ENCODE measurements at regions not wholly inside any gene's neighbourhood (a gene's known extent, or its start where the extent isn't known, plus 50 kb on each side); places are given as distances from the start of the nearest gene placed in this dataset.

GRCh38 chr2:45337481-45337880, 273.6 kb downstream of the SRBD1 start:
- H3K36me3 Mint-ChIP-seq (ENCODE audit: low read depth) = no peaks in the 10 kb centered on the region
- intact Hi-C loops (cut with micrococcal nuclease) = no loop called here
- no peaks in the 10 kb centered on the region for H3K27me3 Mint-ChIP-seq (ENCODE audit: low read depth)
- no peaks in the 10 kb centered on the region for H3K4me1 Mint-ChIP-seq (ENCODE audit: low read depth)
- H3K27ac Mint-ChIP-seq = no peak overlapping the region
- no peak overlapping the region for H3K4me3 Mint-ChIP-seq (ENCODE audit: low read depth)
- H3K9me3 Mint-ChIP-seq = no peaks in the 10 kb centered on the region
- no peak for DNase-seq (ENCODE audit: low spot score)

GRCh38 chr2:45334205-45334604, 276.9 kb downstream of the SRBD1 start:
- no peak for DNase-seq (ENCODE audit: low spot score)
- no peaks in the 10 kb centered on the region for H3K9me3 Mint-ChIP-seq
- H3K4me1 Mint-ChIP-seq (ENCODE audit: low read depth) = no peaks in the 10 kb centered on the region
- H3K27ac Mint-ChIP-seq = no peak overlapping the region
- H3K4me3 Mint-ChIP-seq (ENCODE audit: low read depth) = no peak overlapping the region
- H3K36me3 Mint-ChIP-seq (ENCODE audit: low read depth) = no peaks in the 10 kb centered on the region
- no peaks in the 10 kb centered on the region for H3K27me3 Mint-ChIP-seq (ENCODE audit: low read depth)
- intact Hi-C loops (cut with micrococcal nuclease) = no loop called here

GRCh38 chr2:45332567-45332966, 278.5 kb downstream of the SRBD1 start:
- Mint-ChIP-seq H3K27ac (no peak overlapping the region), H3K9me3 (no peaks in the 10 kb centered on the region), H3K4me3 (ENCODE audit: low read depth) (no peak overlapping the region), H3K36me3 (ENCODE audit: low read depth) (no peaks in the 10 kb centered on the region), H3K27me3 (ENCODE audit: low read depth) (peaks cover 1% of the 10 kb centered on the region), H3K4me1 (ENCODE audit: low read depth) (no peaks in the 10 kb centered on the region)
- intact Hi-C loops (cut with micrococcal nuclease) = no loop called here
- DNase-seq (ENCODE audit: low spot score) = no peak

- no peak overlapping the region for H3K27ac Mint-ChIP-seq
- DNase-seq (ENCODE audit: low spot score) = no peak
- H3K4me3 Mint-ChIP-seq (ENCODE audit: low read depth) = no peak overlapping the region
- no peaks in the 10 kb centered on the region for H3K4me1 Mint-ChIP-seq (ENCODE audit: low read depth)
- no peaks in the 10 kb centered on the region for H3K36me3 Mint-ChIP-seq (ENCODE audit: low read depth)
- H3K27me3 Mint-ChIP-seq (ENCODE audit: low read depth) = peaks cover 5% of the 10 kb centered on the region
- H3K9me3 Mint-ChIP-seq = no peaks in the 10 kb centered on the region
- intact Hi-C loops (cut with micrococcal nuclease) = no loop called here
Measured at GRCh38 chr2:45332094-45332493, 279.0 kb downstream of the SRBD1 start.

GRCh38 chr2:45331410-45331786, 279.7 kb downstream of the SRBD1 start:
- no peaks in the 10 kb centered on the region for H3K9me3 Mint-ChIP-seq
- H3K4me1 Mint-ChIP-seq (ENCODE audit: low read depth) = no peaks in the 10 kb centered on the region
- no peak for DNase-seq (ENCODE audit: low spot score)
- H3K27ac Mint-ChIP-seq = no peak overlapping the region
- no peak overlapping the region for H3K4me3 Mint-ChIP-seq (ENCODE audit: low read depth)
- no peaks in the 10 kb centered on the region for H3K36me3 Mint-ChIP-seq (ENCODE audit: low read depth)
- intact Hi-C loops (cut with micrococcal nuclease) = no loop called here
- H3K27me3 Mint-ChIP-seq (ENCODE audit: low read depth) = peaks cover 8% of the 10 kb centered on the region

GRCh38 chr2:45330637-45331409, 280.2 kb downstream of the SRBD1 start:
- Mint-ChIP-seq H3K27me3 (ENCODE audit: low read depth) (peaks cover 9% of the 10 kb centered on the region), H3K9me3 (no peaks in the 10 kb centered on the region), H3K36me3 (ENCODE audit: low read depth) (no peaks in the 10 kb centered on the region), H3K27ac (no peak overlapping the region), H3K4me3 (ENCODE audit: low read depth) (no peak overlapping the region), H3K4me1 (ENCODE audit: low read depth) (no peaks in the 10 kb centered on the region)
- DNase-seq (ENCODE audit: low spot score) = no peak
- intact Hi-C loops (cut with micrococcal nuclease) = no loop called here

- Mint-ChIP-seq H3K9me3 (no peaks in the 10 kb centered on the region), H3K36me3 (ENCODE audit: low read depth) (no peaks in the 10 kb centered on the region), H3K27ac (no peak overlapping the region), H3K4me3 (ENCODE audit: low read depth) (no peak overlapping the region), H3K27me3 (ENCODE audit: low read depth) (peaks cover 9% of the 10 kb centered on the region), H3K4me1 (ENCODE audit: low read depth) (no peaks in the 10 kb centered on the region)
- intact Hi-C loops (cut with micrococcal nuclease) = no loop called here
- no peak for DNase-seq (ENCODE audit: low spot score)
Measured at GRCh38 chr2:45330108-45330507, 281.0 kb downstream of the SRBD1 start.

- Mint-ChIP-seq H3K9me3 (no peaks in the 10 kb centered on the region), H3K4me3 (ENCODE audit: low read depth) (no peak overlapping the region), H3K36me3 (ENCODE audit: low read depth) (no peaks in the 10 kb centered on the region), H3K27ac (no peak overlapping the region), H3K27me3 (ENCODE audit: low read depth) (peaks cover 9% of the 10 kb centered on the region), H3K4me1 (ENCODE audit: low read depth) (no peaks in the 10 kb centered on the region)
- intact Hi-C loops (cut with micrococcal nuclease) = no loop called here
- DNase-seq (ENCODE audit: low spot score) = no peak
Measured at GRCh38 chr2:45329045-45329677, 281.9 kb downstream of the SRBD1 start.

GRCh38 chr2:45328264-45328870, 282.7 kb downstream of the SRBD1 start:
- no peak for DNase-seq (ENCODE audit: low spot score)
- Mint-ChIP-seq H3K27me3 (ENCODE audit: low read depth) (peaks cover 9% of the 10 kb centered on the region), H3K9me3 (no peaks in the 10 kb centered on the region), H3K4me3 (ENCODE audit: low read depth) (no peak overlapping the region), H3K4me1 (ENCODE audit: low read depth) (no peaks in the 10 kb centered on the region), H3K27ac (no peak overlapping the region), H3K36me3 (ENCODE audit: low read depth) (no peaks in the 10 kb centered on the region)
- intact Hi-C loops (cut with micrococcal nuclease) = no loop called here

GRCh38 chr2:45323344-45323743, 287.7 kb downstream of the SRBD1 start:
- no peaks in the 10 kb centered on the region for H3K9me3 Mint-ChIP-seq
- no peak overlapping the region for H3K4me3 Mint-ChIP-seq (ENCODE audit: low read depth)
- peaks cover 13% of the 10 kb centered on the region for H3K27me3 Mint-ChIP-seq (ENCODE audit: low read depth)
- DNase-seq (ENCODE audit: low spot score) = no peak
- H3K4me1 Mint-ChIP-seq (ENCODE audit: low read depth) = no peaks in the 10 kb centered on the region
- no peaks in the 10 kb centered on the region for H3K36me3 Mint-ChIP-seq (ENCODE audit: low read depth)
- intact Hi-C loops (cut with micrococcal nuclease) = no loop called here
- no peak overlapping the region for H3K27ac Mint-ChIP-seq

- DNase-seq (ENCODE audit: low spot score) = no peak
- H3K27me3 Mint-ChIP-seq (ENCODE audit: low read depth) = peaks cover 6% of the 10 kb centered on the region
- H3K36me3 Mint-ChIP-seq (ENCODE audit: low read depth) = no peaks in the 10 kb centered on the region
- H3K27ac Mint-ChIP-seq = no peak overlapping the region
- no peaks in the 10 kb centered on the region for H3K9me3 Mint-ChIP-seq
- H3K4me1 Mint-ChIP-seq (ENCODE audit: low read depth) = no peaks in the 10 kb centered on the region
- intact Hi-C loops (cut with micrococcal nuclease) = no loop called here
- H3K4me3 Mint-ChIP-seq (ENCODE audit: low read depth) = no peak overlapping the region
Measured at GRCh38 chr2:45320956-45321355, 290.1 kb downstream of the SRBD1 start.

- H3K36me3 Mint-ChIP-seq (ENCODE audit: low read depth) = no peaks in the 10 kb centered on the region
Measured at GRCh38 chr2:45319683-45320455, 291.2 kb downstream of the SRBD1 start.

GRCh38 chr2:45318686-45319085, 292.4 kb downstream of the SRBD1 start:
- no peak for DNase-seq (ENCODE audit: low spot score)
- Mint-ChIP-seq H3K27ac (no peak overlapping the region), H3K4me3 (ENCODE audit: low read depth) (no peak overlapping the region), H3K9me3 (no peaks in the 10 kb centered on the region), H3K36me3 (ENCODE audit: low read depth) (no peaks in the 10 kb centered on the region), H3K27me3 (ENCODE audit: low read depth) (peaks cover 6% of the 10 kb centered on the region), H3K4me1 (ENCODE audit: low read depth) (no peaks in the 10 kb centered on the region)
- intact Hi-C loops (cut with micrococcal nuclease) = no loop called here

More at GRCh38 chr2:45319683-45320455, 291.2 kb downstream of the SRBD1 start:
- Mint-ChIP-seq H3K27me3 (ENCODE audit: low read depth) (peaks cover 6% of the 10 kb centered on the region), H3K4me3 (ENCODE audit: low read depth) (no peak overlapping the region), H3K27ac (no peak overlapping the region), H3K4me1 (ENCODE audit: low read depth) (no peaks in the 10 kb centered on the region), H3K9me3 (no peaks in the 10 kb centered on the region)
- DNase-seq (ENCODE audit: low spot score) = no peak
- intact Hi-C loops (cut with micrococcal nuclease) = no loop called here

All from activated T-helper 2 cell treated with anti-CD3 and anti-CD28 coated beads, Interferon-gamma antibody, Interleukin-2, Interleukin-4, amounts not matched to agents 10 μg/mL and 5 μg/mL and 100 μg/mL, durations not matched to agents 14 hours and 24 hours and 36 hours (primary cell).